WTC11 (cell line): ENCODE measurements at regions not wholly inside any gene's neighbourhood (a gene's known extent, or its start where the extent isn't known, plus 50 kb on each side); places are given as distances from the start of the nearest gene placed in this dataset.

Source experiments
- ATAC-seq: fragments of 200-7000 bp; cut with Tn5 transposase; 2 replicates; pipeline ENCODE4 v1.10.0; 2021; ENCODE audit warnings: mild to moderate bottlenecking, moderate library complexity
- CTCF ChIA-PET: fragments of 300-600 bp; sonication (Branson Sonifier 250); formaldehyde crosslinking; loops from one replicate; lab custom pipeline; 2021; ENCODE audit warnings: antibody characterized with exemption; lab: Charles Lee
- POLR2A ChIA-PET: fragments of 350-600 bp; sonication (Branson Sonifier 250); formaldehyde crosslinking; loops from one replicate; lab custom pipeline; 2021; ENCODE audit warnings: antibody characterized with exemption; lab: Charles Lee
- DNase-seq: peaks from one replicate; pipeline ENCODE4 v3.0.0; 2021; ENCODE audit warnings: low spot score
- H3K27ac Mint-ChIP-seq: 2 replicates; pipeline ENCODE4 v1.8.0; 2021; ENCODE audit warnings: mixed read lengths
- H3K27me3 Mint-ChIP-seq: 2 replicates; pipeline ENCODE4 v1.8.0; 2021; ENCODE audit warnings: low read depth, mild to moderate bottlenecking, moderate library complexity, mixed read lengths
- H3K36me3 Mint-ChIP-seq: 2 replicates; pipeline ENCODE4 v1.8.0; 2021; ENCODE audit warnings: mixed read lengths
- H3K4me1 Mint-ChIP-seq: 2 replicates; pipeline ENCODE4 v1.8.0; 2022; ENCODE audit warnings: mixed read lengths
- H3K4me3 Mint-ChIP-seq: 2 replicates; pipeline ENCODE4 v1.8.0; 2021; ENCODE audit warnings: mild to moderate bottlenecking, moderate library complexity, mixed read lengths
- H3K9me3 Mint-ChIP-seq: 2 replicates; pipeline ENCODE4 v1.8.0; 2021; ENCODE audit warnings: mixed read lengths
- ATF2 ChIP-seq: sonication (generic); formaldehyde crosslinking; IDR thresholded peaks from 2 replicates; pipeline ENCODE4 v1.8.1; 2022; ENCODE audit warnings: low read depth, missing genetic modification reagents, borderline replicate concordance
- GTF2I ChIP-seq: fragments of 250-450 bp; sonication (Bioruptor Pico); conservative IDR thresholded peaks from 2 replicates; pipeline ENCODE4 v1.4.0; 2021; ENCODE audit warnings: mild to moderate bottlenecking
- NFYB ChIP-seq: sonication (generic); formaldehyde crosslinking; conservative IDR thresholded peaks from 2 replicates; pipeline ENCODE4 v1.8.0; 2022; ENCODE audit warnings: low read depth, missing genetic modification reagents
- OVOL2 ChIP-seq: fragments of 250-450 bp; sonication (Bioruptor Pico); IDR thresholded peaks from 2 replicates; pipeline ENCODE4 v1.9.0; 2021; ENCODE audit warnings: mild to moderate bottlenecking, borderline replicate concordance
- STAT6 ChIP-seq: sonication (generic); formaldehyde crosslinking; conservative IDR thresholded peaks from 2 replicates; pipeline ENCODE4 v1.8.1; 2023; ENCODE audit warnings: mild to moderate bottlenecking, low read depth, missing genetic modification reagents, moderate library complexity
- TCF7 ChIP-seq: sonication (generic); formaldehyde crosslinking; IDR thresholded peaks from 2 replicates; pipeline ENCODE4 v1.8.0; 2022; ENCODE audit warnings: mild to moderate bottlenecking, low read depth, missing genetic modification reagents, moderate library complexity
- TEAD1 ChIP-seq: sonication (generic); formaldehyde crosslinking; IDR thresholded peaks from 2 replicates; pipeline ENCODE4 v1.8.0; 2022; ENCODE audit warnings: mild to moderate bottlenecking, missing genetic modification reagents
- USF1 ChIP-seq: sonication (generic); formaldehyde crosslinking; IDR thresholded peaks from 2 replicates; pipeline ENCODE4 v1.8.0; 2022; ENCODE audit warnings: mild to moderate bottlenecking, missing genetic modification reagents
- ZNF138 ChIP-seq: sonication (generic); formaldehyde crosslinking; conservative IDR thresholded peaks from 2 replicates; pipeline ENCODE4 v1.8.1; 2022; ENCODE audit warnings: mild to moderate bottlenecking, moderate library complexity, missing genetic modification reagents
- ZNF263 ChIP-seq: sonication (generic); formaldehyde crosslinking; IDR thresholded peaks from 2 replicates; pipeline ENCODE4 v1.8.1; 2022; ENCODE audit warnings: low read depth, mild to moderate bottlenecking, moderate library complexity, missing genetic modification reagents
- ZNF532 ChIP-seq: fragments of 250-450 bp; sonication (Bioruptor Pico); IDR thresholded peaks from 2 replicates; pipeline ENCODE4 v1.9.0; 2021; ENCODE audit warnings: mild to moderate bottlenecking, borderline replicate concordance
- TF ChIP-seq, protein P1 (sequence below): sonication (generic); formaldehyde crosslinking; IDR thresholded peaks from 2 replicates; pipeline ENCODE4 v1.8.1; 2023; ENCODE audit warnings: mild to moderate bottlenecking, missing genetic modification reagents, moderate library complexity
- TF ChIP-seq, protein P2 (sequence below): sonication (generic); formaldehyde crosslinking; IDR thresholded peaks from 2 replicates; pipeline ENCODE4 v1.8.1; 2023; ENCODE audit warnings: mild to moderate bottlenecking, missing genetic modification reagents
- TF ChIP-seq, protein P3 (sequence below): fragments of 250-450 bp; sonication (Bioruptor Pico); IDR thresholded peaks from 2 replicates; pipeline ENCODE4 v2.1.2; 2022; ENCODE audit warnings: mild to moderate bottlenecking, moderate library complexity

DNA sequence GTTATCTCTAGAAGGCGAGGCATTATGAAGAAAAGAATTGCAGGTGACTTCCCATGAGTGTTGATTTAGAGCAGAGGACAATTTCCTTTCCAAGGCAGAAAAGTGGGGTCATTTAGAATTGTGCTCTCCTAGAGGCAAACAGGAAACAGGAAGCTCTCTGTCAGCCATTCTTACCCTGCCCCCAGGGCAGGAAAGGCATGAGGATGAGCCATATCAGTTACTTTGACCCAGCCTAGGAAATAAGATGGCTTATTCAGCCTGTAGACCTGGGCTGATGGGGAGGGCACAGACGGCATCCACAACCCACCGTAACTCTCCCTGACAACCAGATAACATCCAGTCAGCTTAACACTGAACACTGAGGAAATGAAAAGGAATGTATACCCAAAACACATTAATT is 88.8 kb upstream of the KDR start:
- Mint-ChIP-seq H3K4me3 (no peak overlapping the region), H3K9me3 (peaks cover 24% of the 10 kb centered on the region), H3K27ac (peak overlapping the region; percentile 54), H3K4me1 (peaks cover 17% of the 10 kb centered on the region), H3K36me3 (peaks cover 11% of the 10 kb centered on the region), H3K27me3 (peaks cover 2% of the 10 kb centered on the region; the same call in 1 of the 2 replicates)
- no peak for TF ChIP-seq TEAD1
- TF ChIP-seq, protein P1, sequence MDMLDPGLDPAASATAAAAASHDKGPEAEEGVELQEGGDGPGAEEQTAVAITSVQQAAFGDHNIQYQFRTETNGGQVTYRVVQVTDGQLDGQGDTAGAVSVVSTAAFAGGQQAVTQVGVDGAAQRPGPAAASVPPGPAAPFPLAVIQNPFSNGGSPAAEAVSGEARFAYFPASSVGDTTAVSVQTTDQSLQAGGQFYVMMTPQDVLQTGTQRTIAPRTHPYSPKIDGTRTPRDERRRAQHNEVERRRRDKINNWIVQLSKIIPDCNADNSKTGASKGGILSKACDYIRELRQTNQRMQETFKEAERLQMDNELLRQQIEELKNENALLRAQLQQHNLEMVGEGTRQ (CRISPR knock-in tag), result no peak
- TF ChIP-seq, protein P2, sequence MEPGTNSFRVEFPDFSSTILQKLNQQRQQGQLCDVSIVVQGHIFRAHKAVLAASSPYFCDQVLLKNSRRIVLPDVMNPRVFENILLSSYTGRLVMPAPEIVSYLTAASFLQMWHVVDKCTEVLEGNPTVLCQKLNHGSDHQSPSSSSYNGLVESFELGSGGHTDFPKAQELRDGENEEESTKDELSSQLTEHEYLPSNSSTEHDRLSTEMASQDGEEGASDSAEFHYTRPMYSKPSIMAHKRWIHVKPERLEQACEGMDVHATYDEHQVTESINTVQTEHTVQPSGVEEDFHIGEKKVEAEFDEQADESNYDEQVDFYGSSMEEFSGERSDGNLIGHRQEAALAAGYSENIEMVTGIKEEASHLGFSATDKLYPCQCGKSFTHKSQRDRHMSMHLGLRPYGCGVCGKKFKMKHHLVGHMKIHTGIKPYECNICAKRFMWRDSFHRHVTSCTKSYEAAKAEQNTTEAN, result no peak
- ChIA-PET POLR2A (interaction anchor here (0.5 kb wide), 1 partner anchor 10 kb away, joined by 3 read pairs; no protein-coding TSS in a partner anchor), CTCF (no interaction called here)
- DNase-seq (no peak), ATAC-seq (peak; percentile 46; the same call in 1 of the 2 replicates)

DNA sequence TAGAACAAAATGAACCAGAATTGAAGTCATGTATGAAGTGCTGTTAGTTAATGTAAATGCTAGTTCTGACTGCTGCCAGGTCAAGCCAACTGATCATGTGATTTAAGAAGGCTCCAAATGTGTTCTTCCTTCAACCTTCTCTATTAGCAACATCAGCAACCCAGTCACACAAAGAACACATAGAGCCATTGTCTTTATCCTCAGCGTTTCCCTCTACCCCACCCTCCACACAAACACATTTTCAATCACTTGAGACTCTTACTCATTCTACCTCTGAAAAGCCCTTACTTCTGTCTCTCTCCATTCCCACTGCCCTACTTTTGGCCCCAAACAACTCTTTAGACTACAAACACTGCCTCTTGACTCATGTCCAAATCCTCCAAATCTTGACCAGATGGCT is 89.7 kb upstream of the KDR start:
- Mint-ChIP-seq H3K36me3 (0 out of 2 replicates have a peak, but pooled peaks cover 2% of the 10 kb centered on the region), H3K9me3 (peaks cover 15% of the 10 kb centered on the region), H3K27me3 (peaks cover 2% of the 10 kb centered on the region; the same call in 1 of the 2 replicates), H3K27ac (no peak overlapping the region), H3K4me1 (peaks cover 17% of the 10 kb centered on the region), H3K4me3 (no peak overlapping the region)
- TF ChIP-seq NFYB (CRISPR knock-in tag), result no peak
- CTCF ChIA-PET, result no interaction called here
- DNase-seq (no peak), ATAC-seq (no peak)
- POLR2A ChIA-PET, result no interaction called here

- H3K27me3 Mint-ChIP-seq, result no peaks in the 10 kb centered on the region
- ATAC-seq (no peak), DNase-seq (no peak)
- no peak overlapping the region for H3K4me3 Mint-ChIP-seq
- TF ChIP-seq OVOL2 (CRISPR knock-in tag) (no peak), GTF2I (no peak), ATF2 (no peak), TCF7 (CRISPR knock-in tag) (no peak), ZNF532 (no peak), ZNF263 (CRISPR knock-in tag) (no peak), STAT6 (CRISPR knock-in tag) (no peak), ZNF138 (CRISPR knock-in tag) (no peak), USF1 (no peak)
- TF ChIP-seq, protein P3, sequence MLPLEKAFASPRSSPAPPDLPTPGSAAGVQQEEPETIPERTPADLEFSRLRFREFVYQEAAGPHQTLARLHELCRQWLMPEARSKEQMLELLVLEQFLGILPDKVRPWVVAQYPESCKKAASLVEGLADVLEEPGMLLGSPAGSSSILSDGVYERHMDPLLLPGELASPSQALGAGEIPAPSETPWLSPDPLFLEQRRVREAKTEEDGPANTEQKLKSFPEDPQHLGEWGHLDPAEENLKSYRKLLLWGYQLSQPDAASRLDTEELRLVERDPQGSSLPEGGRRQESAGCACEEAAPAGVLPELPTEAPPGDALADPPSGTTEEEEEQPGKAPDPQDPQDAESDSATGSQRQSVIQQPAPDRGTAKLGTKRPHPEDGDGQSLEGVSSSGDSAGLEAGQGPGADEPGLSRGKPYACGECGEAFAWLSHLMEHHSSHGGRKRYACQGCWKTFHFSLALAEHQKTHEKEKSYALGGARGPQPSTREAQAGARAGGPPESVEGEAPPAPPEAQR (CRISPR knock-in tag), result no peak
- TF ChIP-seq, protein P1 (CRISPR knock-in tag), result no peak
- POLR2A ChIA-PET, result no interaction called here
- 0 out of 2 replicates have a peak, but pooled peaks cover 4% of the 10 kb centered on the region for H3K9me3 Mint-ChIP-seq
- H3K36me3 Mint-ChIP-seq, result no peaks in the 10 kb centered on the region
- CTCF ChIA-PET, result no interaction called here
- H3K27ac Mint-ChIP-seq, result 0 out of 2 replicates have a peak overlapping the region, but pooled peaks have one; percentile 17
- peaks cover 17% of the 10 kb centered on the region for H3K4me1 Mint-ChIP-seq
Measured at GRCh38 chr4:55216863-55217635, 91.7 kb upstream of the KDR start.
